ENCODE measurements at regions not wholly inside any gene's neighbourhood (a gene's known extent, or its start where the extent isn't known, plus 50 kb on each side); places are given as distances from the start of the nearest gene placed in this dataset.

GRCh38 chr18:73945130-73945792 is 202.4 kb downstream of the FBXO15 start:
- Histone ChIP-seq H3K27me3 (ENCODE audit: low read depth) (peaks cover 7% of the 10 kb centered on the region), H3K4me3 (no peak overlapping the region), H3K27ac (replicated peaks) (no peak overlapping the region), H3K9me3 (replicated peaks) (peaks cover 4% of the 10 kb centered on the region), H3K4me1 (no peaks in the 10 kb centered on the region), H3K36me3 (no peaks in the 10 kb centered on the region)
- TF ChIP-seq CTCF (IDR thresholded peaks at IDR 0.05; ENCODE audit: borderline replicate concordance): no peak
- intact Hi-C loops (cut with micrococcal nuclease): no loop called here
- no peak for DNase-seq

GRCh38 chr18:73944715-73945114 is 202.9 kb downstream of the FBXO15 start:
- H3K4me3 ChIP-seq: no peak overlapping the region
- intact Hi-C loops (cut with micrococcal nuclease): no loop called here
- peaks cover 4% of the 10 kb centered on the region for H3K9me3 ChIP-seq (replicated peaks)
- H3K27me3 ChIP-seq (ENCODE audit: low read depth): peaks cover 13% of the 10 kb centered on the region
- no peak for DNase-seq
- H3K36me3 ChIP-seq: no peaks in the 10 kb centered on the region
- H3K4me1 ChIP-seq: no peaks in the 10 kb centered on the region
- H3K27ac ChIP-seq (replicated peaks): no peak overlapping the region
- no peak for TF ChIP-seq CTCF (IDR thresholded peaks at IDR 0.05; ENCODE audit: borderline replicate concordance)

DNA sequence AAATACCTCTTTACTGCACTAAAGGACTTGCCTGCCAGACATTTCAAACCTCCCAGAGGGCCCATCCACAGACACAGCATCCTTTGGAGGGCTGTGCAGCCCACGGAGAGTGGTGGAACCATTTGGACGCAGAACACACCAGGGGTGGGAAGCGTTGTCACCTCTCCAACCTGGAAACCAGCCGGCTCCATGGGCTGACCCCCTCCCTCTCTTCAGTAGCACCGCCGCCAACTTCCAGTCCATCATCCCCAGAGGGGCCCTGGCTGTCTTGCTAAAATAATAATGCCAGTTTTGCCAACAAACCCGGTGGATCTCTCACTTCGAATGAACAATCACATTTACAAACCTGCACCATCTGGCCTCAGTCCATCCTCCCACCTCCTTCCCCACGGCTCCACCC is 203.9 kb downstream of the FBXO15 start:
- no peak for TF ChIP-seq CTCF (IDR thresholded peaks at IDR 0.05; ENCODE audit: borderline replicate concordance)
- H3K27me3 ChIP-seq (ENCODE audit: low read depth): peaks cover 18% of the 10 kb centered on the region
- no peaks in the 10 kb centered on the region for H3K36me3 ChIP-seq
- no peaks in the 10 kb centered on the region for H3K9me3 ChIP-seq (replicated peaks)
- H3K4me1 ChIP-seq: no peaks in the 10 kb centered on the region
- intact Hi-C loops (cut with micrococcal nuclease): no loop called here
- no peak for DNase-seq
- no peak overlapping the region for H3K27ac ChIP-seq (replicated peaks)
- H3K4me3 ChIP-seq: no peak overlapping the region

- peaks cover 18% of the 10 kb centered on the region for H3K27me3 ChIP-seq (ENCODE audit: low read depth)
- H3K36me3 ChIP-seq: no peaks in the 10 kb centered on the region
- intact Hi-C loops (cut with micrococcal nuclease): no loop called here
- DNase-seq: no peak
- no peaks in the 10 kb centered on the region for H3K9me3 ChIP-seq (replicated peaks)
- no peak overlapping the region for H3K4me3 ChIP-seq
- no peak for TF ChIP-seq CTCF (IDR thresholded peaks at IDR 0.05; ENCODE audit: borderline replicate concordance)
- H3K4me1 ChIP-seq: no peaks in the 10 kb centered on the region
- H3K27ac ChIP-seq (replicated peaks): no peak overlapping the region
Observed at GRCh38 chr18:73942956-73943355, 204.7 kb downstream of the FBXO15 start.

DNA sequence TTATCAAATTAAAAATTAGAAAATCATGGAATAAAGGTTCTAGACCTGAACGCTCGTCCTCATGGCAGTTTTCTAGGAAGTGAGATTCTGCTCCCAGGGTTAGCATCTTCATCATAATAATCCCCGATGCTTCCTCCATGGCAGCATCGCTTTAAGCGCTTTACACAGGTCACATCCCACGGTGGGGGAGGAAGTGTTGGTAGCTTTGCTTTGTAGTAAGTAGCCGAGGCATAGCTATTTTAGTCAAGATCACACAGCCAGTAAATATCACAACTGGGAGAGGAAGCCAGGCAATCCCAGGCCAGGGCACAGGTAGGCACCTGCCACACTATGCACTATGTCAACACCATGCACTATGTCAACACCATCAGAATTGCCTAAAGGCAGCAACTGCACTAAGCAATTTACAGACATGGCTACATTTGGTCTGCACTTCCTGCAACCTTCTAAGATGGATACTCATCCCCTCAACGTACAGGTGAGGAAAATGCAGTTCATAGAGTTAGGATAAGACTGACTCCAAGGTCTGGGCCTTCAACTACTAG is 205.5 kb downstream of the FBXO15 start:
- Histone ChIP-seq H3K9me3 (replicated peaks) (no peaks in the 10 kb centered on the region), H3K4me3 (no peak overlapping the region), H3K27me3 (ENCODE audit: low read depth) (peaks cover 18% of the 10 kb centered on the region), H3K4me1 (no peaks in the 10 kb centered on the region), H3K36me3 (no peaks in the 10 kb centered on the region), H3K27ac (replicated peaks) (no peak overlapping the region)
- no peak for DNase-seq
- intact Hi-C loops (cut with micrococcal nuclease): no loop called here
- TF ChIP-seq CTCF (IDR thresholded peaks at IDR 0.05; ENCODE audit: borderline replicate concordance): no peak

Measured in left ventricle myocardium inferior (tissue), 1 donor.